Right renal pelvis (tissue), 4 donors: ENCODE measurements at regions not wholly inside any gene's neighbourhood (a gene's known extent, or its start where the extent isn't known, plus 50 kb on each side); places are given as distances from the start of the nearest gene placed in this dataset.
"Not testable (repeated sequence)": the region's sequence is repeated elsewhere in the genome, so short reads cannot be mapped to it uniquely, and the experiment has no call there.

ENCODE experiments used
- DNase-seq, 4 donors: peaks; one replicate each; pipeline ENCODE4 v3.0.0-alpha.2; 2013; ENCODE audit warnings: low read depth in 4 of 4, low spot score in 3 of 4, missing footprints in 1 of 4

DNA sequence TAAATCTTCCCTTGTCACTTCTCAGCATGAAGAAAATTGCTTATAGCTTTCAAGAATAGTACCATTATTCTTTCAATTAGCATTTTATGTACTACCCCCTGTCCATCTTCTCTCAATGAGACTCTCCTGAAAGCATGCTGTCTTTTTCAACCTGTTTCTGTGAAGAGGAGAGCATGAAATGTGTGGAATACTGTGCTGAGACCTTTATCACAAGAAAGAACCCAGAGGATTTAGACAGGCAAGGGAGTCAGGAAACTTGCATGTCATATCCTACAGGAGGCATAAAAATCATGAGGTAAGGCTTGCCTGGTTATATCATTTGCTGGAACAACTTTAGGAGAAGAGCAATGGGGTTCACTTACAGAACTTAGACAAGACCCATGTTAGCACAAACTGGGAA is 56.7 kb upstream of the LPAR1 start:
- DNase-seq = no peak

- no peak for DNase-seq
Measured at GRCh38 chr9:111094433-111094924, 56.2 kb upstream of the LPAR1 start.

GRCh38 chr9:111092167-111092566 is 53.9 kb upstream of the LPAR1 start:
- not testable (repeated sequence) for DNase-seq
